H1 (cell line): ENCODE measurements at regions not wholly inside any gene's neighbourhood (a gene's known extent, or its start where the extent isn't known, plus 50 kb on each side); places are given as distances from the start of the nearest gene placed in this dataset.

Experiments
- CTCF ChIA-PET: fragments of 300-600 bp; sonication (Branson Sonifier 250); formaldehyde crosslinking; loops from one replicate; lab custom pipeline; 2021; ENCODE audit not compliant: partially characterized antibody; lab: Charles Lee
- POLR2A ChIA-PET: fragments of 300-600 bp; sonication (Branson Sonifier 250); formaldehyde crosslinking; loops from one replicate; lab custom pipeline; 2021; ENCODE audit warnings: inconsistent platforms; ENCODE audit not compliant: partially characterized antibody; lab: Charles Lee
- DNase-seq, 2 experiments: peaks; one replicate each; pipeline versions ENCODE4 v3.0.0 to v3.0.0-alpha.2; 2010 to 2022; ENCODE audit warnings: low spot score in 2 of 2, low read depth in 1 of 2, mixed read lengths in 1 of 2
- FAIRE-seq: peaks from 2 replicates; lab custom pipeline; 2011; peaks lifted over from hg19 to GRCh38; lab: Jason Lieb, UNC
- H2AFZ ChIP-seq: 2 replicates; pipeline ENCODE4 v1.8.1; 2012; ENCODE audit warnings: low read length, inconsistent platforms
- H2AK5ac ChIP-seq: 2 replicates; pipeline ENCODE4 v1.6.1; 2013; ENCODE audit warnings: low read depth, low read length
- H2BK120ac ChIP-seq: replicated peaks from 2 replicates; pipeline ENCODE3; 2013; ENCODE audit warnings: low read depth, low read length, inconsistent platforms
- H2BK12ac ChIP-seq: 2 replicates; pipeline ENCODE4 v1.6.1; 2013; ENCODE audit warnings: low read depth, low read length
- H2BK15ac ChIP-seq: 2 replicates; pipeline ENCODE4 v1.6.1; 2013; ENCODE audit warnings: low read length
- H2BK20ac ChIP-seq: 2 replicates; pipeline ENCODE4 v1.6.1; 2013; ENCODE audit warnings: low read length
- H2BK5ac ChIP-seq: 2 replicates; pipeline ENCODE4 v1.6.1; 2013; ENCODE audit warnings: low read depth, low read length
- H3K14ac ChIP-seq: 2 replicates; pipeline ENCODE4 v1.6.1; 2013; ENCODE audit warnings: inconsistent platforms; ENCODE audit not compliant: insufficient read length
- H3K18ac ChIP-seq: 2 replicates; pipeline ENCODE4 v1.6.1; 2013; ENCODE audit warnings: low read length; ENCODE audit errors: extremely low read depth
- H3K23ac ChIP-seq: 2 replicates; pipeline ENCODE4 v1.6.1; 2013; ENCODE audit warnings: inconsistent platforms; ENCODE audit not compliant: insufficient read length
- H3K23me2 ChIP-seq: 2 replicates; pipeline ENCODE4 v1.6.1; 2013; ENCODE audit warnings: low read depth, low read length
- H3K27ac ChIP-seq: 2 replicates; pipeline ENCODE4 v1.6.1; 2011; ENCODE audit warnings: low read depth, low read length, inconsistent platforms
- H3K27me3 ChIP-seq, 4 experiments: replicated peaks in 1 of 4; 1 replicate in 1 of 4; 2 replicates in 3 of 4; pipeline versions ENCODE4 v1.6.1 to v1.8.1; 2011 to 2013; ENCODE audit warnings: low read length in 3 of 4, mild to moderate bottlenecking in 3 of 4, inconsistent platforms in 2 of 4, mixed read lengths in 2 of 4, moderate library complexity in 1 of 4; ENCODE audit not compliant: control insufficient read depth in 3 of 4, insufficient read depth in 3 of 4; ENCODE audit errors: extremely low read depth in 1 of 4
- H3K36me3 ChIP-seq, 4 experiments: 2 replicates each; pipeline versions ENCODE4 v1.6.1 to v1.8.1; 2011 to 2013; ENCODE audit warnings: mild to moderate bottlenecking in 4 of 4, low read length in 3 of 4, moderate library complexity in 2 of 4, control low read depth in 1 of 4, inconsistent platforms in 1 of 4; ENCODE audit not compliant: insufficient read depth in 4 of 4, control insufficient read depth in 2 of 4
- H3K4ac ChIP-seq: replicated peaks from 2 replicates; pipeline ENCODE3; 2013; ENCODE audit warnings: low read length, low read depth, mixed read lengths, inconsistent platforms; ENCODE audit not compliant: insufficient read length
- H3K4me1 ChIP-seq, 4 experiments: replicated peaks in 1 of 4; 1 replicate in 1 of 4; 2 replicates in 3 of 4; pipeline versions ENCODE4 v1.6.1 to v1.8.1; 2011 to 2013; ENCODE audit warnings: low read length in 3 of 4, inconsistent platforms in 2 of 4, mixed read lengths in 1 of 4; ENCODE audit not compliant: insufficient read depth in 4 of 4, control insufficient read depth in 3 of 4
- H3K4me2 ChIP-seq, 2 experiments: 2 replicates each; pipeline versions ENCODE4 v1.6.1 to v1.8.1; 2011 to 2013; ENCODE audit warnings: low read depth in 2 of 2, low read length in 2 of 2, control low read depth in 1 of 2, inconsistent platforms in 1 of 2, mild to moderate bottlenecking in 1 of 2; ENCODE audit not compliant: insufficient read depth in 1 of 2
- H3K4me3 ChIP-seq, 4 experiments: fragments of 200-600, 300-600 bp in 1 of 4; sonication (generic), shearing (Covaris generic), sonication (Bioruptor Twin) in 1 of 4; 2 replicates each; pipeline versions ENCODE4 v1.5.1 to v1.8.1; 2011 to 2016; ENCODE audit warnings: low read length in 4 of 4, low read depth in 3 of 4, control low read depth in 2 of 4, inconsistent platforms in 2 of 4, mild to moderate bottlenecking in 2 of 4, mixed read lengths in 1 of 4, moderate library complexity in 1 of 4; ENCODE audit not compliant: insufficient read depth in 2 of 4; ENCODE audit errors: extremely low read depth in 1 of 4
- H3K56ac ChIP-seq: replicated peaks from 2 replicates; pipeline ENCODE3; 2013; ENCODE audit warnings: low read depth, mild to moderate bottlenecking, mixed read lengths, low read length, inconsistent platforms; ENCODE audit not compliant: insufficient read length
- H3K79me1 ChIP-seq: 2 replicates; pipeline ENCODE4 v1.6.1; 2013; ENCODE audit warnings: low read depth, low read length, control low read depth
- H3K79me2 ChIP-seq, 2 experiments: 2 replicates each; pipeline versions ENCODE4 v1.6.1 to v1.8.1; 2012 to 2013; ENCODE audit warnings: low read length in 2 of 2, mild to moderate bottlenecking in 2 of 2, inconsistent platforms in 1 of 2; ENCODE audit not compliant: insufficient read depth in 2 of 2, control insufficient read depth in 1 of 2
- H3K9ac ChIP-seq, 4 experiments: replicated peaks in 1 of 4; 1 replicate in 1 of 4; 2 replicates in 3 of 4; pipeline versions ENCODE4 v1.6.1 to v1.8.1; 2011 to 2013; ENCODE audit warnings: low read depth in 3 of 4, low read length in 3 of 4, control low read depth in 2 of 4, mild to moderate bottlenecking in 2 of 4, moderate library complexity in 2 of 4, inconsistent platforms in 1 of 4; ENCODE audit errors: extremely low read depth in 1 of 4
- H3K9me3 ChIP-seq, 2 experiments: 2 replicates each; pipeline versions ENCODE4 v1.6.1 to v1.8.1; 2012 to 2013; ENCODE audit warnings: mild to moderate bottlenecking in 2 of 2, moderate library complexity in 2 of 2, control low read depth in 1 of 2, inconsistent platforms in 1 of 2, low read depth in 1 of 2, low read length in 1 of 2, mixed read lengths in 1 of 2; ENCODE audit not compliant: insufficient read depth in 2 of 2
- H4K20me1 ChIP-seq, 2 experiments: replicated peaks in 1 of 2; 2 replicates each; pipeline versions ENCODE3 to v1.8.1; 2011 to 2013; ENCODE audit warnings: inconsistent platforms in 2 of 2, low read length in 2 of 2, mild to moderate bottlenecking in 1 of 2; ENCODE audit not compliant: insufficient read depth in 2 of 2, control insufficient read depth in 1 of 2
- H4K5ac ChIP-seq: 2 replicates; pipeline ENCODE4 v1.6.1; 2013; ENCODE audit warnings: low read length, low read depth, mixed read lengths, inconsistent platforms; ENCODE audit not compliant: insufficient read length
- H4K8ac ChIP-seq: 2 replicates; pipeline ENCODE4 v1.8.0; 2013; ENCODE audit warnings: mild to moderate bottlenecking, moderate library complexity, low read length, inconsistent platforms; ENCODE audit not compliant: insufficient read depth; ENCODE audit errors: extremely low read depth
- H4K91ac ChIP-seq: replicated peaks from 2 replicates; pipeline ENCODE3; 2013; ENCODE audit warnings: low read length, mixed read lengths, inconsistent platforms; ENCODE audit not compliant: insufficient read length
- ATF3 ChIP-seq: IDR thresholded peaks from 2 replicates; pipeline ENCODE4 v1.6.1; 2011; ENCODE audit warnings: low read depth, mild to moderate bottlenecking, low read length; ENCODE audit not compliant: insufficient read depth
- CBX5 ChIP-seq: fragments of 300-800, 300-1000 bp; sonication (generic); IDR thresholded peaks from 2 replicates; pipeline ENCODE4 v1.7.1; 2016; ENCODE audit warnings: antibody characterized with exemption, low read length, low read depth
- CBX8 ChIP-seq: fragments of 300-800, 300-1000 bp; sonication (generic); IDR thresholded peaks from 2 replicates; pipeline ENCODE4 v1.7.1; 2016; ENCODE audit warnings: low read depth, low read length, borderline replicate concordance
- CREB1 ChIP-seq: IDR thresholded peaks from 2 replicates; pipeline ENCODE4 v1.6.1; 2012; ENCODE audit warnings: inconsistent platforms
- EZH2 ChIP-seq: fragments of 200-600 bp; sonication (generic); IDR thresholded peaks from 2 replicates; pipeline ENCODE4 v1.7.1; 2012; ENCODE audit warnings: low read depth, mild to moderate bottlenecking, moderate library complexity, low read length, inconsistent platforms; ENCODE audit not compliant: severe bottlenecking
- KDM1A ChIP-seq: fragments of 200-600, 300-600 bp; sonication (generic); IDR thresholded peaks from 2 replicates; pipeline ENCODE4 v1.7.1; 2016; ENCODE audit warnings: mild to moderate bottlenecking, low read length, borderline replicate concordance
- RFX5 ChIP-seq: IDR thresholded peaks from 2 replicates; pipeline ENCODE4 v1.6.1; 2011; ENCODE audit warnings: low read depth, low read length, improper control_type of control experiment, borderline replicate concordance
- TAF1 ChIP-seq: IDR thresholded peaks from 2 replicates; pipeline ENCODE4 v1.6.1; 2011; ENCODE audit warnings: mild to moderate bottlenecking, low read depth, low read length
- whole genome bisulfite sequencing, 2 experiments: shearing (Covaris generic) in 1 of 2; methylation state at CpG; one replicate each; pipeline versions ENCODE4 v1.1.6 to v1.1.7; 2013 to 2015; ENCODE audit warnings: low lambda C conversion rate in 2 of 2, mixed read lengths in 2 of 2, inconsistent platforms in 1 of 2, low coverage in 1 of 2, missing lambda C conversion rate in 1 of 2; ENCODE audit not compliant: insufficient replicate concordance in 2 of 2, insufficient coverage in 1 of 2, insufficient read length in 1 of 2; ENCODE audit errors: extremely low coverage in 1 of 2, missing lambda C conversion rate in 1 of 2; 5-methylcytosine and 5-hydroxymethylcytosine counted together

- H3K27ac ChIP-seq = no peak overlapping the region
- no peak overlapping the region for H3K4me3 ChIP-seq
- no peaks in the 10 kb centered on the region for H3K79me2 ChIP-seq
- ChIA-PET CTCF (no interaction called here), POLR2A (no interaction called here)
- H3K14ac ChIP-seq = no peak overlapping the region
- H2AFZ ChIP-seq = no peak overlapping the region
- no peaks in the 10 kb centered on the region for H3K27me3 ChIP-seq
- TF ChIP-seq ATF3 (no peak), TAF1 (no peak), RFX5 (no peak), KDM1A (no peak), CBX5 (no peak), CBX8 (no peak), EZH2 (no peak), CREB1 (no peak)
- H2BK20ac ChIP-seq = no peak overlapping the region
- no peak overlapping the region for H2BK120ac ChIP-seq
- no peak overlapping the region for H3K23ac ChIP-seq
- no peaks in the 10 kb centered on the region for H3K9me3 ChIP-seq
- H4K5ac ChIP-seq = no peak overlapping the region
- H3K79me1 ChIP-seq = no peaks in the 10 kb centered on the region
- H4K8ac ChIP-seq = no peak overlapping the region
- WGBS, 2 experiments = 89% methylated on average over 2 of the region's 2 CpGs; no CpG with 5 or more reads in 1 of the 2 experiments
- H3K4me2 ChIP-seq = no peak overlapping the region
- H3K23me2 ChIP-seq = no peaks in the 10 kb centered on the region
- H2BK5ac ChIP-seq = no peak overlapping the region
- no peak for FAIRE-seq
- no peak for DNase-seq
- H2AK5ac ChIP-seq = no peak overlapping the region
- no peak overlapping the region for H3K4ac ChIP-seq
- H3K9ac ChIP-seq = no peak overlapping the region
- H4K91ac ChIP-seq = no peak overlapping the region
- H3K56ac ChIP-seq = no peak overlapping the region
- H3K18ac ChIP-seq = no peak overlapping the region
- H3K36me3 ChIP-seq = no peaks in the 10 kb centered on the region
- H4K20me1 ChIP-seq = no peaks in the 10 kb centered on the region
- no peak overlapping the region for H2BK15ac ChIP-seq
- H3K4me1 ChIP-seq = no peaks in the 10 kb centered on the region; a peak in 1 of 7 replicates
- no peak overlapping the region for H2BK12ac ChIP-seq
Measured at GRCh38 chr3:162933656-162934055, 1437.0 kb downstream of the OTOL1 start.
